K562 (cell line): ENCODE measurements at regions not wholly inside any gene's neighbourhood (a gene's known extent, or its start where the extent isn't known, plus 50 kb on each side); places are given as distances from the start of the nearest gene placed in this dataset.

Experiments used
- ATAC-seq: fragments of 200-7000 bp; cut with Tn5 transposase; 3 replicates; pipeline ENCODE4 v1.9.1; 2020; ENCODE audit warnings: moderate library complexity
- BruUV-seq: library from RNA; stranded (reverse); fragments of 400-500 nt; replicated peaks from 2 replicates; lab custom pipeline; 2021; lab: Mats Ljungman, UMichigan
- CTCF ChIA-PET: fragments of 300-600 bp; formaldehyde crosslinking; extraction: SDS; loops from one replicate; lab custom pipeline; 2021; ENCODE audit warnings: low intra/inter-chr PET ratio; lab: Yijun Ruan, JAX
- POLR2A ChIA-PET: fragments of 300-600, 350-650 bp; sonication (Branson Sonifier 250); formaldehyde crosslinking; extraction: SDS; loops from one replicate; lab custom pipeline; 2021; ENCODE audit warnings: antibody characterized with exemption, inconsistent platforms; lab: Yijun Ruan, JAX
- DNase-seq, 4 experiments: peaks; one replicate each; pipeline versions ENCODE4 v3.0.0 to v3.0.0-alpha.2; 2011 to 2018; ENCODE audit warnings: low spot score in 3 of 4, mixed read lengths in 3 of 4; ENCODE audit errors: extremely low read depth in 1 of 4
- FAIRE-seq: peaks from 2 replicates; lab custom pipeline; 2011; peaks lifted over from hg19 to GRCh38; lab: Jason Lieb, UNC
- H2AFZ ChIP-seq: 2 replicates; pipeline ENCODE4 v1.6.0; 2011; ENCODE audit warnings: low read depth, low read length, control low read depth, inconsistent platforms
- H3K27ac ChIP-seq: fragments of 200-600 bp; 3 replicates; pipeline ENCODE4 v1.8.0; 2011; ENCODE audit warnings: low read depth, mild to moderate bottlenecking, control low read depth, inconsistent platforms, low read length, moderate library complexity, mixed read lengths; ENCODE audit errors: extremely low read depth
- H3K27me3 ChIP-seq, 2 experiments: fragments of 300-600 bp in 1 of 2; 2 replicates in 1 of 2; 3 replicates in 1 of 2; pipeline versions ENCODE4 v1.6.0 to v1.8.0; 2011; ENCODE audit warnings: inconsistent platforms in 2 of 2, low read length in 2 of 2, mild to moderate bottlenecking in 1 of 2, mixed read lengths in 1 of 2, moderate library complexity in 1 of 2; ENCODE audit not compliant: control insufficient read depth in 2 of 2, insufficient read depth in 2 of 2
- H3K36me3 ChIP-seq: fragments of 300-600 bp; 3 replicates; pipeline ENCODE4 v1.8.0; 2011; ENCODE audit warnings: mild to moderate bottlenecking, low read length, inconsistent platforms; ENCODE audit not compliant: control insufficient read depth, insufficient read depth
- H3K4me1 ChIP-seq, 2 experiments: fragments of 200-600 bp in 1 of 2; replicated peaks in 1 of 2; 2 replicates in 1 of 2; 3 replicates in 1 of 2; pipeline versions ENCODE4 v1.5.1 to v1.8.0; 2011; ENCODE audit warnings: inconsistent platforms in 2 of 2, low read length in 2 of 2, mild to moderate bottlenecking in 1 of 2, mixed read lengths in 1 of 2, moderate library complexity in 1 of 2; ENCODE audit not compliant: control insufficient read depth in 2 of 2, insufficient read depth in 2 of 2
- H3K4me2 ChIP-seq: 2 replicates; pipeline ENCODE4 v1.6.1; 2011; ENCODE audit warnings: low read length, control low read depth, inconsistent platforms, mixed read lengths; ENCODE audit not compliant: insufficient read depth
- H3K4me3 ChIP-seq: fragments of 200-600 bp; sonication (generic), shearing (Covaris generic); 2 replicates; pipeline ENCODE4 v1.5.1; 2016; ENCODE audit warnings: control low read depth, inconsistent platforms
- H3K79me2 ChIP-seq: fragments of 200-600 bp; 3 replicates; pipeline ENCODE4 v1.8.0; 2011; ENCODE audit warnings: low read length, inconsistent platforms; ENCODE audit not compliant: control insufficient read depth, insufficient read depth
- H3K9ac ChIP-seq, 2 experiments: 2 replicates each; pipeline versions ENCODE4 v1.6.0 to v1.6.1; 2011; ENCODE audit warnings: low read depth in 2 of 2, low read length in 2 of 2, control low read depth in 1 of 2, inconsistent platforms in 1 of 2, mild to moderate bottlenecking in 1 of 2, mixed read lengths in 1 of 2; ENCODE audit not compliant: insufficient read depth in 1 of 2
- H3K9me1 ChIP-seq: one replicate; pipeline ENCODE4 v1.6.0; 2011; ENCODE audit warnings: inconsistent platforms, mild to moderate bottlenecking, low read length, moderate library complexity; ENCODE audit not compliant: control insufficient read depth, insufficient read depth
- H3K9me3 ChIP-seq: replicated peaks from 2 replicates; pipeline ENCODE4 v1.5.1; 2011; ENCODE audit warnings: low read depth, low read length, inconsistent platforms; ENCODE audit not compliant: control insufficient read depth, insufficient read depth
- H4K20me1 ChIP-seq: replicated peaks from 2 replicates; pipeline ENCODE4 v1.6.1; 2011; ENCODE audit warnings: low read length, inconsistent platforms, mixed read lengths; ENCODE audit not compliant: control insufficient read depth, insufficient read depth
- ATF6 ChIP-seq: sonication (generic); formaldehyde crosslinking; IDR thresholded peaks from 2 replicates; pipeline ENCODE4 v1.4.0; 2020; ENCODE audit warnings: mild to moderate bottlenecking, missing genetic modification reagents
- C11orf30 ChIP-seq: fragments of 450-650 bp; IDR thresholded peaks from 2 replicates; pipeline ENCODE4 v1.6.1; 2016; ENCODE audit warnings: low read depth, mild to moderate bottlenecking
- CREB3 ChIP-seq: fragments of 450-650 bp; conservative IDR thresholded peaks from 2 replicates; pipeline ENCODE4 v1.6.1; 2016; ENCODE audit warnings: missing genetic modification characterization, low read depth, mild to moderate bottlenecking, missing compliant biosample characterization, moderate library complexity
- FOSL1 ChIP-seq: fragments of 200-800 bp; sonication (Bioruptor generic); conservative IDR thresholded peaks from 2 replicates; pipeline ENCODE4 v1.6.1; 2016; ENCODE audit warnings: missing genetic modification characterization, missing compliant biosample characterization
- JUNB ChIP-seq: fragments of 450-650 bp; formaldehyde crosslinking; conservative IDR thresholded peaks from 2 replicates; pipeline ENCODE4 v1.4.0; 2020; ENCODE audit warnings: mild to moderate bottlenecking
- KLF6 ChIP-seq: fragments of 250-450 bp; sonication (Bioruptor Pico); IDR thresholded peaks from 2 replicates; pipeline ENCODE4 v1.4.0; 2020; ENCODE audit warnings: mild to moderate bottlenecking, moderate library complexity, borderline replicate concordance
- SAFB ChIP-seq: fragments of 200-400 bp; formaldehyde crosslinking; IDR thresholded peaks from 2 replicates; pipeline ENCODE4 v1.6.1; 2017; ENCODE audit warnings: low read depth, low read length, borderline replicate concordance
- USF1 ChIP-seq: sonication (generic); formaldehyde crosslinking; IDR thresholded peaks from 2 replicates; pipeline ENCODE4 v1.9.0; 2022; ENCODE audit warnings: mild to moderate bottlenecking, missing genetic modification reagents
- WGBS: fragments of 100-300 bp; shearing (Covaris generic); methylation state at CpG from one replicate; pipeline ENCODE4 v1.1.6; 2016; ENCODE audit warnings: low coverage, mixed read lengths; ENCODE audit not compliant: insufficient coverage; ENCODE audit errors: missing lambda C conversion rate; 5-methylcytosine and 5-hydroxymethylcytosine counted together
- in situ Hi-C: fragments of 300-500 bp; cut with MboI; formaldehyde crosslinking; loops from 4 replicates; pipeline ENCODE4 v1.15.0; 2018; ENCODE audit warnings: inconsistent platforms, mixed read lengths
- intact Hi-C: fragments of 100-400 bp; cut with micrococcal nuclease; formaldehyde crosslinking; loops from 2 replicates; pipeline ENCODE4 v1.14.2; 2022

- H2AFZ ChIP-seq, result no peak overlapping the region
- DNase-seq, result no peak
- FAIRE-seq, result no peak
- no peaks in the 10 kb centered on the region; a peak in 1 of 5 replicates for H3K4me1 ChIP-seq
- intact Hi-C loops (no loop called here), in situ Hi-C loops (no loop called here)
- H3K9ac ChIP-seq, result no peak overlapping the region
- ChIA-PET CTCF (no interaction called here), POLR2A (no interaction called here)
- no peak for TF ChIP-seq KLF6
- TF ChIP-seq SAFB, result no peak
- no peak for TF ChIP-seq ATF6 (CRISPR knock-in tag)
- TF ChIP-seq JUNB (CRISPR knock-in tag), result no peak
- TF ChIP-seq FOSL1 (tag), result no peak
- no peak for TF ChIP-seq CREB3 (tag)
- TF ChIP-seq C11orf30, result no peak
- TF ChIP-seq USF1, result no peak
- H3K27ac ChIP-seq, result no peak overlapping the region
- no peak for ATAC-seq
- no peaks in the 10 kb centered on the region for H3K36me3 ChIP-seq
- no peaks in the 10 kb centered on the region; the same call in 1 of the 2 replicates for H4K20me1 ChIP-seq
- no peaks in the 10 kb centered on the region for H3K9me1 ChIP-seq
- no peak overlapping the region for H3K4me2 ChIP-seq
- no TSS peak for BruUV-seq
- H3K79me2 ChIP-seq, result no peaks in the 10 kb centered on the region
- no peak overlapping the region for H3K4me3 ChIP-seq
- peaks cover 0 to 9% of the 10 kb centered on the region in 2 experiments; a peak in 1 of 5 replicates for H3K27me3 ChIP-seq
- no peaks in the 10 kb centered on the region for H3K9me3 ChIP-seq
- WGBS, result 0% methylated on average over 6 of the region's 6 CpGs
Observed at GRCh38 chr17:34823023-34823422, 138.2 kb downstream of the CCT6B start.
